Caco-2 (cell line): ENCODE measurements at regions not wholly inside any gene's neighbourhood (a gene's known extent, or its start where the extent isn't known, plus 50 kb on each side); places are given as distances from the start of the nearest gene placed in this dataset.

Experiments
- BruUV-seq: library from RNA; stranded (reverse); fragments of 400-500 nt; replicated peaks from 2 replicates; lab custom pipeline; 2021; lab: Mats Ljungman, UMichigan
- CTCF ChIA-PET: fragments of 300-600 bp; sonication (Branson Sonifier 250); formaldehyde crosslinking; loops from one replicate; lab custom pipeline; 2022; ENCODE audit warnings: antibody characterized with exemption; lab: Charles Lee
- POLR2A ChIA-PET: fragments of 300-600 bp; sonication (Branson Sonifier 250); formaldehyde crosslinking; loops from one replicate; lab custom pipeline; 2022; ENCODE audit warnings: antibody characterized with exemption; lab: Charles Lee
- DNase-seq, 2 experiments: peaks; one replicate each; pipeline versions ENCODE4 v3.0.0 to v3.0.0-alpha.2; 2020 to 2022
- H3K27me3 ChIP-seq: replicated peaks from 2 replicates; pipeline ENCODE4 v1.6.0; 2011; ENCODE audit warnings: low read length; ENCODE audit not compliant: control insufficient read depth, insufficient read depth
- H3K36me3 ChIP-seq: 2 replicates; pipeline ENCODE4 v1.5.1; 2011; ENCODE audit warnings: low read length; ENCODE audit not compliant: control insufficient read depth, insufficient read depth
- H3K4me1 ChIP-seq: fragments of 250-450 bp; sonication (Bioruptor Pico); 2 replicates; pipeline ENCODE4 v1.5.1; 2020; ENCODE audit warnings: mild to moderate bottlenecking
- H3K4me3 ChIP-seq: 2 replicates; pipeline ENCODE4 v1.5.1; 2011; ENCODE audit warnings: low read depth, mild to moderate bottlenecking, control low read depth, low read length
- H3K9me3 ChIP-seq: fragments of 250-450 bp; sonication (Bioruptor Pico); 2 replicates; pipeline ENCODE4 v1.5.1; 2020; ENCODE audit warnings: mild to moderate bottlenecking, moderate library complexity
- H3K27ac Mint-ChIP-seq: one replicate; pipeline ENCODE4 v1.8.0; 2022; ENCODE audit warnings: mixed read lengths; ENCODE audit not compliant: unreplicated experiment
- H3K27me3 Mint-ChIP-seq: one replicate; pipeline ENCODE4 v1.8.0; 2022; ENCODE audit warnings: mixed read lengths; ENCODE audit not compliant: insufficient read depth, unreplicated experiment
- H3K36me3 Mint-ChIP-seq: one replicate; pipeline ENCODE4 v1.8.0; 2022; ENCODE audit warnings: mild to moderate bottlenecking, mixed read lengths; ENCODE audit not compliant: insufficient read depth, unreplicated experiment
- H3K4me1 Mint-ChIP-seq: one replicate; pipeline ENCODE4 v1.8.0; 2022; ENCODE audit warnings: low read depth, mixed read lengths; ENCODE audit not compliant: unreplicated experiment
- H3K4me3 Mint-ChIP-seq: one replicate; pipeline ENCODE4 v1.8.0; 2022; ENCODE audit warnings: mild to moderate bottlenecking, moderate library complexity, mixed read lengths; ENCODE audit not compliant: unreplicated experiment
- H3K9me3 Mint-ChIP-seq: one replicate; pipeline ENCODE4 v1.8.0; 2022; ENCODE audit warnings: mixed read lengths; ENCODE audit not compliant: unreplicated experiment
- CTCF ChIP-seq, 2 experiments: fragments of 200-600 bp in 1 of 2; IDR thresholded peaks; 1 replicate in 1 of 2; 2 replicates in 1 of 2; pipeline versions ENCODE4 v1.5.1 to v1.8.0; 2011 to 2022; ENCODE audit warnings: antibody characterized with exemption in 1 of 2, control low read depth in 1 of 2, inconsistent platforms in 1 of 2, low read depth in 1 of 2, low read length in 1 of 2, mild to moderate bottlenecking in 1 of 2, moderate library complexity in 1 of 2; ENCODE audit not compliant: insufficient read depth in 1 of 2, severe bottlenecking in 1 of 2, unreplicated experiment in 1 of 2
- intact Hi-C: fragments of 100-400 bp; cut with micrococcal nuclease; formaldehyde crosslinking; loops from one replicate; pipeline ENCODE4 v1.10.0; 2022; ENCODE audit not compliant: unreplicated experiment

GRCh38 chr5:5583832-5584231, 161.4 kb downstream of the ICE1 start:
- Histone ChIP-seq H3K9me3 (no peaks in the 10 kb centered on the region), H3K4me1 (no peaks in the 10 kb centered on the region), H3K36me3 (no peaks in the 10 kb centered on the region), H3K4me3 (no peak overlapping the region), H3K27me3 (no peaks in the 10 kb centered on the region)
- ChIA-PET POLR2A (no interaction called here), CTCF (no interaction called here)
- H3K36me3 Mint-ChIP-seq: no peaks in the 10 kb centered on the region
- peaks cover 13% of the 10 kb centered on the region for H3K9me3 Mint-ChIP-seq
- no peak overlapping the region for H3K27ac Mint-ChIP-seq
- BruUV-seq: no TSS peak
- H3K27me3 Mint-ChIP-seq: peaks cover 3% of the 10 kb centered on the region
- no peak for DNase-seq
- intact Hi-C loops: no loop called here
- no peak overlapping the region for H3K4me3 Mint-ChIP-seq
- no peak for TF ChIP-seq CTCF (IDR thresholded peaks at IDR 0.05; ENCODE audit: insufficient read depth in 1 of 2, low read depth in 1 of 2, low read length in 1 of 2, severe bottlenecking in 1 of 2, unreplicated experiment in 1 of 2)
- no peaks in the 10 kb centered on the region for H3K4me1 Mint-ChIP-seq

- H3K27ac Mint-ChIP-seq: no peak overlapping the region
- Histone ChIP-seq H3K36me3 (no peaks in the 10 kb centered on the region), H3K4me1 (no peaks in the 10 kb centered on the region), H3K9me3 (no peaks in the 10 kb centered on the region), H3K27me3 (no peaks in the 10 kb centered on the region), H3K4me3 (no peak overlapping the region)
- H3K27me3 Mint-ChIP-seq: peaks cover 3% of the 10 kb centered on the region
- ChIA-PET CTCF (no interaction called here), POLR2A (no interaction called here)
- intact Hi-C loops: no loop called here
- peaks cover 13% of the 10 kb centered on the region for H3K9me3 Mint-ChIP-seq
- DNase-seq: no peak
- TF ChIP-seq CTCF (IDR thresholded peaks at IDR 0.05; ENCODE audit: insufficient read depth in 1 of 2, low read depth in 1 of 2, low read length in 1 of 2, severe bottlenecking in 1 of 2, unreplicated experiment in 1 of 2): no peak
- no TSS peak for BruUV-seq
- no peaks in the 10 kb centered on the region for H3K4me1 Mint-ChIP-seq
- H3K36me3 Mint-ChIP-seq: no peaks in the 10 kb centered on the region
- no peak overlapping the region for H3K4me3 Mint-ChIP-seq
Observed at GRCh38 chr5:5583023-5583765, 160.7 kb downstream of the ICE1 start.

GRCh38 chr5:5581080-5581479, 158.6 kb downstream of the ICE1 start:
- no peaks in the 10 kb centered on the region for H3K9me3 Mint-ChIP-seq
- Histone ChIP-seq H3K36me3 (no peaks in the 10 kb centered on the region), H3K9me3 (no peaks in the 10 kb centered on the region), H3K4me1 (no peaks in the 10 kb centered on the region), H3K4me3 (no peak overlapping the region), H3K27me3 (no peaks in the 10 kb centered on the region)
- H3K4me3 Mint-ChIP-seq: no peak overlapping the region
- no peak for DNase-seq
- H3K27ac Mint-ChIP-seq: no peak overlapping the region
- CTCF ChIA-PET: no interaction called here
- no peak for TF ChIP-seq CTCF (IDR thresholded peaks at IDR 0.05; ENCODE audit: insufficient read depth in 1 of 2, low read depth in 1 of 2, low read length in 1 of 2, severe bottlenecking in 1 of 2, unreplicated experiment in 1 of 2)
- no TSS peak for BruUV-seq
- H3K4me1 Mint-ChIP-seq: no peaks in the 10 kb centered on the region
- no peaks in the 10 kb centered on the region for H3K27me3 Mint-ChIP-seq
- intact Hi-C loops: no loop called here
- no peaks in the 10 kb centered on the region for H3K36me3 Mint-ChIP-seq
- POLR2A ChIA-PET: no interaction called here
